ENCODE measurements at regions not wholly inside any gene's neighbourhood (a gene's known extent, or its start where the extent isn't known, plus 50 kb on each side); places are given as distances from the start of the nearest gene placed in this dataset.

DNA sequence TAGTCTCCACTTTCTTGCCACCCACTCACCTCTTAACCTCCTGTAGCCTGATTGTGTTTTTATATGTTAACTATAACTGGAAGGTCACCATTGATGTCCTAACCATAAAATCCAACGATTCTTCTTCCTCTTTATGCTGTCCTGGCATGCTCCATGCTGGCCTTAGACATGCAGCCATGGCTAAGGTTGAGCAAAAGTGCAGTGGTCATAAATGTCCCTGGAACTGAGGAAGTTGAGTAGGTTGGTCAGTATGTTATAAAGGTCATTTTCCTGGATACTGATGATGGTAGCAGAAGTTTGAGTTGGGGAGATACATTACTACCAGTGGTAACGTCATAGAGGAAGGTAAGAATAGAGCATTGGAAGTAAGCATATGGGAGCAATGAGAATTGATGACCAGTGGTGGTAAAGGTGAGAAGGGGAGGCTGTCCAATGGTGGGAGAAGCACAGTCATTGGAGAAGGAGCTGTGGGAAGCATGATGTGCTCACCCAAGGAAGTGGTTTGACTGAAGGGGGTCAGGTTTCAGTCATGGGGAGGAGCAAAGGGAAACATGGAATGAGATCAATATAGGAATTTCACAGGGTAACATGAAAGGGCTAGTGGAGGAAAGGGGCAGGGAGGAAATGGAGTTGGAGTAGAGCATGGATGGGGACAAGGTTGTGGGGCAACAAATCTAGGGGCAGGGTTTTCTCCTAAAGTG, 240.8 kb downstream of the DACT1 start:
- H3K27me3 Mint-ChIP-seq (ENCODE audit: low read depth) = peaks cover 8% of the 10 kb centered on the region
- no peak for TF ChIP-seq CTCF (IDR thresholded peaks at IDR 0.05; ENCODE audit: unreplicated experiment in 3 of 3)
- no peak overlapping the region for H3K27ac Mint-ChIP-seq
- H3K36me3 Mint-ChIP-seq (ENCODE audit: low read depth) = no peaks in the 10 kb centered on the region
- H3K4me3 Mint-ChIP-seq = no peak overlapping the region
- no peaks in the 10 kb centered on the region for H3K9me3 Mint-ChIP-seq
- peaks cover 22% of the 10 kb centered on the region for H3K4me1 Mint-ChIP-seq

- TF ChIP-seq CTCF (IDR thresholded peaks at IDR 0.05; ENCODE audit: unreplicated experiment in 3 of 3) = no peak
- H3K27me3 Mint-ChIP-seq (ENCODE audit: low read depth) = peaks cover 8% of the 10 kb centered on the region
- H3K4me1 Mint-ChIP-seq = peaks cover 25% of the 10 kb centered on the region
- no peaks in the 10 kb centered on the region for H3K36me3 Mint-ChIP-seq (ENCODE audit: low read depth)
- H3K27ac Mint-ChIP-seq = no peak overlapping the region
- no peak overlapping the region for H3K4me3 Mint-ChIP-seq
- H3K9me3 Mint-ChIP-seq = no peaks in the 10 kb centered on the region
These were observed 243.7 kb downstream of the DACT1 start for GRCh38 chr14:58881433-58881832.

DNA sequence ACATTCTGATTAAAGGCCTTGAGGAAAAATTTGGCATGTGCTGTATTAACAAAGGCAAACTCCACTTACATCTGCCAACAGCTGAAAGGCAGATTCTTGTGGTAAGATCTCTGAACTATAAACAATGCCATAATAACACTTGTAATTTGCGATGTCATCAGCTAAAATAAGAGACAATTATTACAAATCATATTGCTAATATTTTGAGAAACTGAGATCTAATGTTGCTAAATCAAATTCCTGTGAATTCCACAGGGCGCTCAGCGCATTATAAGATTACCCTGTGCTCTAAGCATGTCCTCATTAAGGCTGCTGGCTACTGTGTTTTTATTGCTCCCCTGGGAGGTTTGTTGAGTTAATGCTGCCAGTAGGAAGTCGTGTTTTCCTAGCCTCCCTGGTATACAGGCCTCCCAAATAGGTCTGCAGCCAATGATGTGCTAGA, 244.8 kb downstream of the DACT1 start:
- Mint-ChIP-seq H3K4me1 (peaks cover 25% of the 10 kb centered on the region), H3K27ac (peak overlapping the region in 2 of 3 experiments; percentile 31 to 67), H3K36me3 (ENCODE audit: low read depth) (no peaks in the 10 kb centered on the region), H3K4me3 (no peak overlapping the region), H3K9me3 (no peaks in the 10 kb centered on the region), H3K27me3 (ENCODE audit: low read depth) (peaks cover 4% of the 10 kb centered on the region)
- TF ChIP-seq CTCF (IDR thresholded peaks at IDR 0.05; ENCODE audit: unreplicated experiment in 3 of 3) = no peak

DNA sequence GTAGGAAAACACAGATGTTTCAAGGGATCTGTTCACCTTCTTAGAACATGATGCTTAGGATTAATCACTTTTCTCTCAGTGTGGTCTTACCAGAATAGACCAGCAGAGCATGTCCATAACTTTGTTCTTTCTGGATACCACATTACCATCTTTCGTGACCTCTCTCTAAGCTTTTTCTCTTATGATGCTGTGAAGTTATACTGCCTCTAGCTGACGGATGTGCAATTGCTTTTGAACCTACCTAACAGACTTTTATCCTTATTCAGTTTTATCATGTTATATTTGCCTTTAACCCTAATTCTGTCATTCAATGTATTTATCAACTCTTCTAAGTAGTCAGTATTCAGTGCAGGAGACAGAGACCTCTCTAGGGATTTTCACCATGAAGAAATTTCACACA, 246.7 kb downstream of the DACT1 start:
- peaks cover 25% of the 10 kb centered on the region for H3K4me1 Mint-ChIP-seq
- H3K4me3 Mint-ChIP-seq = no peak overlapping the region
- H3K27ac Mint-ChIP-seq = peak overlapping the region in 1 of 3 experiments; percentile 5
- TF ChIP-seq CTCF (IDR thresholded peaks at IDR 0.05; ENCODE audit: unreplicated experiment in 3 of 3) = no peak
- H3K9me3 Mint-ChIP-seq = no peaks in the 10 kb centered on the region
- peaks cover 4% of the 10 kb centered on the region for H3K27me3 Mint-ChIP-seq (ENCODE audit: low read depth)
- H3K36me3 Mint-ChIP-seq (ENCODE audit: low read depth) = no peaks in the 10 kb centered on the region

GRCh38 chr14:58887931-58888330, 250.2 kb downstream of the DACT1 start:
- H3K27ac Mint-ChIP-seq = no peak overlapping the region
- no peak for TF ChIP-seq CTCF (IDR thresholded peaks at IDR 0.05; ENCODE audit: unreplicated experiment in 3 of 3)
- H3K4me3 Mint-ChIP-seq = no peak overlapping the region

More at GRCh38 chr14:58887931-58888330, 250.2 kb downstream of the DACT1 start:
- Mint-ChIP-seq H3K9me3 (no peaks in the 10 kb centered on the region), H3K27me3 (ENCODE audit: low read depth) (peaks cover 7% of the 10 kb centered on the region), H3K36me3 (ENCODE audit: low read depth) (no peaks in the 10 kb centered on the region), H3K4me1 (peaks cover 10% of the 10 kb centered on the region)
